Loucy (cell line): ENCODE measurements at regions not wholly inside any gene's neighbourhood (a gene's known extent, or its start where the extent isn't known, plus 50 kb on each side); places are given as distances from the start of the nearest gene placed in this dataset.

ENCODE experiments used
- CTCF ChIP-seq: fragments of 200-600 bp; sonication (generic); conservative IDR thresholded peaks from 2 replicates; pipeline ENCODE4 v1.5.1; 2014; ENCODE audit warnings: mild to moderate bottlenecking, antibody characterized with exemption, low read length
- EZH2phosphoT487 ChIP-seq: fragments of 200-600 bp; IDR thresholded peaks from 2 replicates; pipeline ENCODE4 v1.6.1; 2018; ENCODE audit warnings: antibody characterized with exemption, mild to moderate bottlenecking, moderate library complexity, borderline replicate concordance

- TF ChIP-seq CTCF (no peak), EZH2phosphoT487 (no peak)
These were observed 115.2 kb upstream of the LGSN start for GRCh38 chr6:63434943-63435342.
